WTC11 (cell line): ENCODE measurements at regions not wholly inside any gene's neighbourhood (a gene's known extent, or its start where the extent isn't known, plus 50 kb on each side); places are given as distances from the start of the nearest gene placed in this dataset.

Source experiments
- ATAC-seq: fragments of 200-7000 bp; cut with Tn5 transposase; 2 replicates; pipeline ENCODE4 v1.10.0; 2021; ENCODE audit warnings: mild to moderate bottlenecking, moderate library complexity
- CTCF ChIA-PET: fragments of 300-600 bp; sonication (Branson Sonifier 250); formaldehyde crosslinking; loops from one replicate; lab custom pipeline; 2021; ENCODE audit warnings: antibody characterized with exemption; lab: Charles Lee
- POLR2A ChIA-PET: fragments of 350-600 bp; sonication (Branson Sonifier 250); formaldehyde crosslinking; loops from one replicate; lab custom pipeline; 2021; ENCODE audit warnings: antibody characterized with exemption; lab: Charles Lee
- DNase-seq: peaks from one replicate; pipeline ENCODE4 v3.0.0; 2021; ENCODE audit warnings: low spot score
- H3K27ac Mint-ChIP-seq: 2 replicates; pipeline ENCODE4 v1.8.0; 2021; ENCODE audit warnings: mixed read lengths
- H3K27me3 Mint-ChIP-seq: 2 replicates; pipeline ENCODE4 v1.8.0; 2021; ENCODE audit warnings: low read depth, mild to moderate bottlenecking, moderate library complexity, mixed read lengths
- H3K36me3 Mint-ChIP-seq: 2 replicates; pipeline ENCODE4 v1.8.0; 2021; ENCODE audit warnings: mixed read lengths
- H3K4me1 Mint-ChIP-seq: 2 replicates; pipeline ENCODE4 v1.8.0; 2022; ENCODE audit warnings: mixed read lengths
- H3K4me3 Mint-ChIP-seq: 2 replicates; pipeline ENCODE4 v1.8.0; 2021; ENCODE audit warnings: mild to moderate bottlenecking, moderate library complexity, mixed read lengths
- H3K9me3 Mint-ChIP-seq: 2 replicates; pipeline ENCODE4 v1.8.0; 2021; ENCODE audit warnings: mixed read lengths
- ATF1 ChIP-seq: sonication (generic); formaldehyde crosslinking; IDR thresholded peaks from 2 replicates; pipeline ENCODE4 v1.8.1; 2023; ENCODE audit warnings: mild to moderate bottlenecking, moderate library complexity, missing genetic modification reagents
- CBFB ChIP-seq: sonication (generic); formaldehyde crosslinking; IDR thresholded peaks from 2 replicates; pipeline ENCODE4 v1.8.1; 2022; ENCODE audit warnings: mild to moderate bottlenecking, low read depth, missing genetic modification reagents
- CDX4 ChIP-seq: fragments of 250-450 bp; sonication (Bioruptor Pico); IDR thresholded peaks from 2 replicates; pipeline ENCODE4 v1.9.0; 2021; ENCODE audit warnings: moderate library complexity, mild to moderate bottlenecking, inconsistent platforms, borderline replicate concordance
- EMX1 ChIP-seq: fragments of 250-450 bp; sonication (Bioruptor Pico); IDR thresholded peaks from 2 replicates; pipeline ENCODE4 v1.8.0; 2021; ENCODE audit warnings: mild to moderate bottlenecking
- ESRRA ChIP-seq: sonication (generic); formaldehyde crosslinking; IDR thresholded peaks from 2 replicates; pipeline ENCODE4 v1.8.1; 2022; ENCODE audit warnings: mild to moderate bottlenecking, missing genetic modification reagents, borderline replicate concordance
- GTF2I ChIP-seq: fragments of 250-450 bp; sonication (Bioruptor Pico); conservative IDR thresholded peaks from 2 replicates; pipeline ENCODE4 v1.4.0; 2021; ENCODE audit warnings: mild to moderate bottlenecking
- HMGXB4 ChIP-seq: sonication (generic); formaldehyde crosslinking; IDR thresholded peaks from 2 replicates; pipeline ENCODE4 v1.8.1; 2023; ENCODE audit warnings: mild to moderate bottlenecking, moderate library complexity, missing genetic modification reagents
- IRF2 ChIP-seq: sonication (generic); formaldehyde crosslinking; IDR thresholded peaks from 2 replicates; pipeline ENCODE4 v1.8.0; 2022; ENCODE audit warnings: low read depth, missing genetic modification reagents, borderline replicate concordance
- JUN ChIP-seq: sonication (generic); formaldehyde crosslinking; IDR thresholded peaks from 2 replicates; pipeline ENCODE4 v1.8.0; 2023; ENCODE audit warnings: mild to moderate bottlenecking, missing genetic modification reagents
- KAT7 ChIP-seq: sonication (generic); formaldehyde crosslinking; IDR thresholded peaks from 2 replicates; pipeline ENCODE4 v1.8.1; 2023; ENCODE audit warnings: missing genetic modification reagents, mild to moderate bottlenecking, borderline replicate concordance
- NFYB ChIP-seq: sonication (generic); formaldehyde crosslinking; conservative IDR thresholded peaks from 2 replicates; pipeline ENCODE4 v1.8.0; 2022; ENCODE audit warnings: low read depth, missing genetic modification reagents
- NR1H2 ChIP-seq: sonication (generic); formaldehyde crosslinking; IDR thresholded peaks from 2 replicates; pipeline ENCODE4 v1.9.0; 2021; ENCODE audit warnings: mild to moderate bottlenecking, moderate library complexity, missing genetic modification reagents
- PREB ChIP-seq: sonication (generic); formaldehyde crosslinking; IDR thresholded peaks from 2 replicates; pipeline ENCODE4 v1.8.1; 2022; ENCODE audit warnings: mild to moderate bottlenecking, missing genetic modification reagents, moderate library complexity, borderline replicate concordance
- SOX15 ChIP-seq: fragments of 250-450 bp; sonication (Bioruptor Pico); IDR thresholded peaks from 2 replicates; pipeline ENCODE4 v1.9.0; 2021; ENCODE audit warnings: mild to moderate bottlenecking
- ZNF263 ChIP-seq: sonication (generic); formaldehyde crosslinking; IDR thresholded peaks from 2 replicates; pipeline ENCODE4 v1.8.1; 2022; ENCODE audit warnings: low read depth, mild to moderate bottlenecking, moderate library complexity, missing genetic modification reagents
- ZNF532 ChIP-seq: fragments of 250-450 bp; sonication (Bioruptor Pico); IDR thresholded peaks from 2 replicates; pipeline ENCODE4 v1.9.0; 2021; ENCODE audit warnings: mild to moderate bottlenecking, borderline replicate concordance
- ZNF671 ChIP-seq: fragments of 250-450 bp; sonication (Bioruptor Pico); IDR thresholded peaks from 2 replicates; pipeline ENCODE4 v1.8.0; 2021; ENCODE audit warnings: mild to moderate bottlenecking
- TF ChIP-seq, protein P1 (sequence below): fragments of 250-450 bp; sonication (Bioruptor Pico); IDR thresholded peaks from 2 replicates; pipeline ENCODE4 v2.1.2; 2022; ENCODE audit warnings: mild to moderate bottlenecking, moderate library complexity
- TF ChIP-seq, protein P2 (sequence below): sonication (generic); formaldehyde crosslinking; IDR thresholded peaks from 2 replicates; pipeline ENCODE4 v1.8.0; 2022; ENCODE audit warnings: mild to moderate bottlenecking, missing genetic modification reagents
- TF ChIP-seq, protein P3 (sequence below): sonication (generic); formaldehyde crosslinking; IDR thresholded peaks from 2 replicates; pipeline ENCODE4 v1.8.1; 2023; ENCODE audit warnings: mild to moderate bottlenecking, missing genetic modification reagents

GRCh38 chr11:32221476-32222032 lies 130.7 kb downstream of the RCN1 start (continued):
- TF ChIP-seq ZNF532 (no peak), GTF2I (CRISPR knock-in tag) (no peak)
- TF ChIP-seq, all 79 proteins: peak for 0

GRCh38 chr11:32224580-32224979 lies 133.7 kb downstream of the RCN1 start:
- Mint-ChIP-seq H3K27ac (no peak overlapping the region), H3K4me3 (no peak overlapping the region)
- TF ChIP-seq CDX4, result no peak
- TF ChIP-seq HMGXB4 (CRISPR knock-in tag), result no peak
- TF ChIP-seq KAT7 (CRISPR knock-in tag), result no peak
- no peak for TF ChIP-seq GTF2I (CRISPR knock-in tag)
- TF ChIP-seq EMX1 (CRISPR knock-in tag), result no peak
- TF ChIP-seq, protein P1, sequence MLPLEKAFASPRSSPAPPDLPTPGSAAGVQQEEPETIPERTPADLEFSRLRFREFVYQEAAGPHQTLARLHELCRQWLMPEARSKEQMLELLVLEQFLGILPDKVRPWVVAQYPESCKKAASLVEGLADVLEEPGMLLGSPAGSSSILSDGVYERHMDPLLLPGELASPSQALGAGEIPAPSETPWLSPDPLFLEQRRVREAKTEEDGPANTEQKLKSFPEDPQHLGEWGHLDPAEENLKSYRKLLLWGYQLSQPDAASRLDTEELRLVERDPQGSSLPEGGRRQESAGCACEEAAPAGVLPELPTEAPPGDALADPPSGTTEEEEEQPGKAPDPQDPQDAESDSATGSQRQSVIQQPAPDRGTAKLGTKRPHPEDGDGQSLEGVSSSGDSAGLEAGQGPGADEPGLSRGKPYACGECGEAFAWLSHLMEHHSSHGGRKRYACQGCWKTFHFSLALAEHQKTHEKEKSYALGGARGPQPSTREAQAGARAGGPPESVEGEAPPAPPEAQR, result no peak
- TF ChIP-seq NR1H2 (CRISPR knock-in tag), result no peak
- TF ChIP-seq NFYB (CRISPR knock-in tag), result no peak
- TF ChIP-seq, protein P2, sequence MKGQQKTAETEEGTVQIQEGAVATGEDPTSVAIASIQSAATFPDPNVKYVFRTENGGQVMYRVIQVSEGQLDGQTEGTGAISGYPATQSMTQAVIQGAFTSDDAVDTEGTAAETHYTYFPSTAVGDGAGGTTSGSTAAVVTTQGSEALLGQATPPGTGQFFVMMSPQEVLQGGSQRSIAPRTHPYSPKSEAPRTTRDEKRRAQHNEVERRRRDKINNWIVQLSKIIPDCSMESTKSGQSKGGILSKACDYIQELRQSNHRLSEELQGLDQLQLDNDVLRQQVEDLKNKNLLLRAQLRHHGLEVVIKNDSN (CRISPR knock-in tag), result no peak
- TF ChIP-seq ZNF671, result no peak
- no peak for TF ChIP-seq SOX15 (CRISPR knock-in tag)
- TF ChIP-seq, all 79 proteins: peak for 0

DNA sequence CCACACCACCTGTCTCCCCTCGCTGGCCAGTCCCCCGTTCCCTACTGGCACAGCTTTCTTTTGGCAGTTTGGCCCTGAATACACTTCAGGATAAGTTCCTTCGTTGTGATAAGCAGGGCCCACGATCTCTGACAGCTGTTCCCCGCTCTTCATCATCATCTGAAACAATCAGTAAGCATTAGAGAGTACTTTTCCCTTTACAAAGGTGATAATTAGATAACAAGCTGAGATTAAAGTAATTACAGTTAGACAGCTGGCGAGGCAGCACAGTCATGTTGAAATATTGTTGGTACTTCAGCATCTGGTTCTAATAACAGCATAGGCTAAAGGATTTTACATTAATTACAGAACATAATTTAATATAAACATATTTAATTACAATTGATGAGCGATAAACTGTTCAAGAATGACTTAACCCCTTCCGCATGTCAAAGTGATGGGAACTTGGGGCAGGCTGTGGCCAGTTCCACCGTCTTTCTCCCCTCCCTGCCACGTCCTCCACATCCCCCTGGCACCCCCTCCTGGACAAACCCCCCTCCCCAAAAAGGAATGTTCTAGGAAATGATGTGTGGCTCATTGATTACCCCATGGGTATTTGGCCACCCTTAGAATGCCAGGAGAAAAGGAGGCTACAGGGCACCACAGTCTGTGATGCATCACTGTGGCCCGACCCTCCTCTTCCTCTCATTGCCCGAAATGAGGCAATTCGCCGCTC lies 134.9 kb downstream of the RCN1 start:
- no peak overlapping the region for H3K4me3 Mint-ChIP-seq
- CTCF ChIA-PET, result no interaction called here
- ATAC-seq (no peak), DNase-seq (no peak)
- no peaks in the 10 kb centered on the region for H3K27me3 Mint-ChIP-seq
- H3K36me3 Mint-ChIP-seq, result no peaks in the 10 kb centered on the region
- H3K27ac Mint-ChIP-seq, result no peak overlapping the region
- peaks cover 6% of the 10 kb centered on the region for H3K4me1 Mint-ChIP-seq
- POLR2A ChIA-PET, result interaction anchor here (0.5 kb wide), 1 partner anchor 911 kb away, joined by 3 read pairs; no protein-coding TSS in a partner anchor
- no peaks in the 10 kb centered on the region for H3K9me3 Mint-ChIP-seq
- TF ChIP-seq CBFB (CRISPR knock-in tag) (no peak), JUN (no peak), IRF2 (CRISPR knock-in tag) (no peak), ZNF263 (CRISPR knock-in tag) (no peak), ESRRA (CRISPR knock-in tag) (no peak), ATF1 (CRISPR knock-in tag) (no peak), PREB (CRISPR knock-in tag) (no peak)
- TF ChIP-seq, protein P3, sequence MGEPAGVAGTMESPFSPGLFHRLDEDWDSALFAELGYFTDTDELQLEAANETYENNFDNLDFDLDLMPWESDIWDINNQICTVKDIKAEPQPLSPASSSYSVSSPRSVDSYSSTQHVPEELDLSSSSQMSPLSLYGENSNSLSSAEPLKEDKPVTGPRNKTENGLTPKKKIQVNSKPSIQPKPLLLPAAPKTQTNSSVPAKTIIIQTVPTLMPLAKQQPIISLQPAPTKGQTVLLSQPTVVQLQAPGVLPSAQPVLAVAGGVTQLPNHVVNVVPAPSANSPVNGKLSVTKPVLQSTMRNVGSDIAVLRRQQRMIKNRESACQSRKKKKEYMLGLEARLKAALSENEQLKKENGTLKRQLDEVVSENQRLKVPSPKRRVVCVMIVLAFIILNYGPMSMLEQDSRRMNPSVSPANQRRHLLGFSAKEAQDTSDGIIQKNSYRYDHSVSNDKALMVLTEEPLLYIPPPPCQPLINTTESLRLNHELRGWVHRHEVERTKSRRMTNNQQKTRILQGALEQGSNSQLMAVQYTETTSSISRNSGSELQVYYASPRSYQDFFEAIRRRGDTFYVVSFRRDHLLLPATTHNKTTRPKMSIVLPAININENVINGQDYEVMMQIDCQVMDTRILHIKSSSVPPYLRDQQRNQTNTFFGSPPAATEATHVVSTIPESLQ (CRISPR knock-in tag), result no peak

More at GRCh38 chr11:32224580-32224979, 133.7 kb downstream of the RCN1 start:
- H3K4me1 Mint-ChIP-seq, result peaks cover 6% of the 10 kb centered on the region
- no peaks in the 10 kb centered on the region for H3K36me3 Mint-ChIP-seq
- no peaks in the 10 kb centered on the region for H3K9me3 Mint-ChIP-seq
- POLR2A ChIA-PET, result no interaction called here
- CTCF ChIA-PET, result interaction anchor here (5.8 kb wide), 1 partner anchor 7 kb away, joined by 37 read pairs; no protein-coding TSS in a partner anchor
- peak; percentile 94 for ATAC-seq
- no peak for DNase-seq
- H3K27me3 Mint-ChIP-seq, result no peaks in the 10 kb centered on the region
